ENCODE measurements at regions not wholly inside any gene's neighbourhood (a gene's known extent, or its start where the extent isn't known, plus 50 kb on each side); places are given as distances from the start of the nearest gene placed in this dataset.

DNA sequence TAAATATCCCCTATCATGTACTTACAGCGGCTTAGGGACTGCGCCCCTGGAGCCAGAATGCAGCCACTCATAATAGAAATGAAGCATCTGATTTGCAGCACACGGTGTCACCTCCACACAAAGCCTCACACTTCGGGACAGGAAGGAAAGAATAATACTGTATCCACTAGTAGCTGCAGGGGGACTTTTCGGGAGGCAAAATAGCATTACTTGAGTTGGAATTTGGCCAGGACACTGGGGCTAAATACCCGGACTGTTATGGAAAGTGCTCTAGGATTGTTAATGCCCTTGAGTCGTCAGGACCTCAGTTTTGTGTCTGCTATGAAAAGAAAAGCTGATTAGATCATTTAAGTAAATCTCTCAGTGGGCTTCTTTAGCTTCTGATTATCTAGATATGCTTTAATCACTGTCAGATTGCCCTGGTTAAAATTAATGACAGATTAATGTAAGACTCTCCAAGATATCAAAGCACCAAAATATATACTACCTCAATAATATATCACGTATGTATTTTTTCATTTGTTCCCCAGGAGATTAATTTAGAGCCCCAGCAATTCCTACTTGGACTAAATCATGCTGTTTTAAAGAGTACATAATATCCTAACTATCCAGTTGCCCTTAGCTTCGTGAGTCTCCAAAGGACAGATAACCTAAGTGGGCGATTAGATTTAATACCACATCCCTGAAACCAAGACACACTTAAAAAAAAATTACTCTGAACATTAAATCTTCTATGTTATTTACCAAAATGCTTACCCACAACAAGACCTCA is 173.0 kb upstream of the NEBL start:
- no peak overlapping the region for H3K4me3 ChIP-seq (ENCODE audit: low read length)
- no peak overlapping the region for H3K4me2 ChIP-seq (ENCODE audit: low read length)
- no peaks in the 10 kb centered on the region for H3K9me3 ChIP-seq (ENCODE audit: low read length)
- TF ChIP-seq, protein P1, sequence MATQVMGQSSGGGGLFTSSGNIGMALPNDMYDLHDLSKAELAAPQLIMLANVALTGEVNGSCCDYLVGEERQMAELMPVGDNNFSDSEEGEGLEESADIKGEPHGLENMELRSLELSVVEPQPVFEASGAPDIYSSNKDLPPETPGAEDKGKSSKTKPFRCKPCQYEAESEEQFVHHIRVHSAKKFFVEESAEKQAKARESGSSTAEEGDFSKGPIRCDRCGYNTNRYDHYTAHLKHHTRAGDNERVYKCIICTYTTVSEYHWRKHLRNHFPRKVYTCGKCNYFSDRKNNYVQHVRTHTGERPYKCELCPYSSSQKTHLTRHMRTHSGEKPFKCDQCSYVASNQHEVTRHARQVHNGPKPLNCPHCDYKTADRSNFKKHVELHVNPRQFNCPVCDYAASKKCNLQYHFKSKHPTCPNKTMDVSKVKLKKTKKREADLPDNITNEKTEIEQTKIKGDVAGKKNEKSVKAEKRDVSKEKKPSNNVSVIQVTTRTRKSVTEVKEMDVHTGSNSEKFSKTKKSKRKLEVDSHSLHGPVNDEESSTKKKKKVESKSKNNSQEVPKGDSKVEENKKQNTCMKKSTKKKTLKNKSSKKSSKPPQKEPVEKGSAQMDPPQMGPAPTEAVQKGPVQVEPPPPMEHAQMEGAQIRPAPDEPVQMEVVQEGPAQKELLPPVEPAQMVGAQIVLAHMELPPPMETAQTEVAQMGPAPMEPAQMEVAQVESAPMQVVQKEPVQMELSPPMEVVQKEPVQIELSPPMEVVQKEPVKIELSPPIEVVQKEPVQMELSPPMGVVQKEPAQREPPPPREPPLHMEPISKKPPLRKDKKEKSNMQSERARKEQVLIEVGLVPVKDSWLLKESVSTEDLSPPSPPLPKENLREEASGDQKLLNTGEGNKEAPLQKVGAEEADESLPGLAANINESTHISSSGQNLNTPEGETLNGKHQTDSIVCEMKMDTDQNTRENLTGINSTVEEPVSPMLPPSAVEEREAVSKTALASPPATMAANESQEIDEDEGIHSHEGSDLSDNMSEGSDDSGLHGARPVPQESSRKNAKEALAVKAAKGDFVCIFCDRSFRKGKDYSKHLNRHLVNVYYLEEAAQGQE (IDR thresholded peaks at IDR 0.05; ENCODE audit: borderline replicate concordance): no peak
- TF ChIP-seq MXI1 (conservative IDR thresholded peaks at IDR 0.05; ENCODE audit: poor library complexity, severe bottlenecking): no peak
- TF ChIP-seq, protein P2, sequence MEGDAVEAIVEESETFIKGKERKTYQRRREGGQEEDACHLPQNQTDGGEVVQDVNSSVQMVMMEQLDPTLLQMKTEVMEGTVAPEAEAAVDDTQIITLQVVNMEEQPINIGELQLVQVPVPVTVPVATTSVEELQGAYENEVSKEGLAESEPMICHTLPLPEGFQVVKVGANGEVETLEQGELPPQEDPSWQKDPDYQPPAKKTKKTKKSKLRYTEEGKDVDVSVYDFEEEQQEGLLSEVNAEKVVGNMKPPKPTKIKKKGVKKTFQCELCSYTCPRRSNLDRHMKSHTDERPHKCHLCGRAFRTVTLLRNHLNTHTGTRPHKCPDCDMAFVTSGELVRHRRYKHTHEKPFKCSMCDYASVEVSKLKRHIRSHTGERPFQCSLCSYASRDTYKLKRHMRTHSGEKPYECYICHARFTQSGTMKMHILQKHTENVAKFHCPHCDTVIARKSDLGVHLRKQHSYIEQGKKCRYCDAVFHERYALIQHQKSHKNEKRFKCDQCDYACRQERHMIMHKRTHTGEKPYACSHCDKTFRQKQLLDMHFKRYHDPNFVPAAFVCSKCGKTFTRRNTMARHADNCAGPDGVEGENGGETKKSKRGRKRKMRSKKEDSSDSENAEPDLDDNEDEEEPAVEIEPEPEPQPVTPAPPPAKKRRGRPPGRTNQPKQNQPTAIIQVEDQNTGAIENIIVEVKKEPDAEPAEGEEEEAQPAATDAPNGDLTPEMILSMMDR (IDR thresholded peaks at IDR 0.05; ENCODE audit: poor library complexity, severe bottlenecking): no peak
- no peak for TF ChIP-seq TAF1 (IDR thresholded peaks at IDR 0.05; ENCODE audit: low read depth)
- no peak for TF ChIP-seq EP300 (conservative IDR thresholded peaks at IDR 0.05; ENCODE audit: poor library complexity, severe bottlenecking)
- no peaks in the 10 kb centered on the region for H4K20me1 ChIP-seq (ENCODE audit: insufficient read depth)
- no peak overlapping the region for H3K27ac ChIP-seq (ENCODE audit: low read length)
- H3K36me3 ChIP-seq (ENCODE audit: insufficient read depth, low read length): no peaks in the 10 kb centered on the region
- no peaks in the 10 kb centered on the region for H3K27me3 ChIP-seq (ENCODE audit: insufficient read depth, low read depth, low read length)
- H3F3A ChIP-seq (ENCODE audit: insufficient read depth, low read length, poor library complexity, severe bottlenecking): no peaks in the 10 kb centered on the region
- H2AFZ ChIP-seq (ENCODE audit: low read depth, low read length): no peak overlapping the region
- peaks cover 3% of the 10 kb centered on the region for H3K79me2 ChIP-seq (replicated peaks; ENCODE audit: insufficient read depth, low read length)
- no peaks in the 10 kb centered on the region for H3K9me2 ChIP-seq (ENCODE audit: insufficient read depth, low read length)
- no peak overlapping the region for H3K9ac ChIP-seq (ENCODE audit: low read length)

DNA sequence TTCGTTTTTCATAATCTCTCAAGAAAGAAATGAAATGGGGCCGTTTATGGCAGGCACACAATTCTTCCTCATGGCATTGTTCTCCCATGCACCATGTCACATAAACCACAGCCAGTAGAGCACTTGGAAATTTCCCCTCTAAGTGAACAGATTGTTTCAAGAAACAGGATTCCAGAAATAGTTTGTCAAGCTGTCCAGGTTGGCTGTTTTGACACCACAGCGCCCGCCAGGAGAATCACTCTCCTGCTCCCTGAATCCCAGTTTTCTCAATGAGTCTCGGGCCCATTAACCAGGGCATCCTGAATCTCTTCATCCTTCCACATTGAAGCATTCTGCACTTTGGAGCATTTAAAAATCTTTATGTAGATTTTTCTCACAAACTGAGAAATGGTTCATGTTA is 172.2 kb upstream of the NEBL start:
- no peak overlapping the region for H2AFZ ChIP-seq (ENCODE audit: low read depth, low read length)
- no peaks in the 10 kb centered on the region for H4K20me1 ChIP-seq (ENCODE audit: insufficient read depth)
- no peaks in the 10 kb centered on the region for H3K9me3 ChIP-seq (ENCODE audit: low read length)
- no peaks in the 10 kb centered on the region for H3K9me2 ChIP-seq (ENCODE audit: insufficient read depth, low read length)
- H3K27me3 ChIP-seq (ENCODE audit: insufficient read depth, low read depth, low read length): no peaks in the 10 kb centered on the region
- no peak overlapping the region for H3K4me3 ChIP-seq (ENCODE audit: low read length)
- H3K27ac ChIP-seq (ENCODE audit: low read length): no peak overlapping the region
- TF ChIP-seq MXI1 (conservative IDR thresholded peaks at IDR 0.05; ENCODE audit: poor library complexity, severe bottlenecking): no peak
- TF ChIP-seq EZH2 (IDR thresholded peaks at IDR 0.05; ENCODE audit: borderline replicate concordance, insufficient read depth, low read length, poor library complexity, severe bottlenecking): no peak
- no peak for TF ChIP-seq SMC3 (conservative IDR thresholded peaks at IDR 0.05; ENCODE audit: poor library complexity)
- no peak for TF ChIP-seq TAF1 (IDR thresholded peaks at IDR 0.05; ENCODE audit: low read depth)
- no peak for TF ChIP-seq POLR2AphosphoS5 (IDR thresholded peaks at IDR 0.05)
- TF ChIP-seq EP300 (conservative IDR thresholded peaks at IDR 0.05; ENCODE audit: poor library complexity, severe bottlenecking): no peak
- TF ChIP-seq, protein P1 (IDR thresholded peaks at IDR 0.05; ENCODE audit: borderline replicate concordance): no peak
- TF ChIP-seq RAD21 (conservative IDR thresholded peaks at IDR 0.05): no peak
- TF ChIP-seq, protein P2 (IDR thresholded peaks at IDR 0.05; ENCODE audit: poor library complexity, severe bottlenecking): no peak
- no peak overlapping the region for H3K9ac ChIP-seq (ENCODE audit: low read length)
- no peaks in the 10 kb centered on the region for H3K36me3 ChIP-seq (ENCODE audit: insufficient read depth, low read length)
- peaks cover 3% of the 10 kb centered on the region for H3K79me2 ChIP-seq (replicated peaks; ENCODE audit: insufficient read depth, low read length)
- no peaks in the 10 kb centered on the region for H3F3A ChIP-seq (ENCODE audit: insufficient read depth, low read length, poor library complexity, severe bottlenecking)
- H3K4me2 ChIP-seq (ENCODE audit: low read length): no peak overlapping the region
